ENCODE measurements at regions not wholly inside any gene's neighbourhood (a gene's known extent, or its start where the extent isn't known, plus 50 kb on each side); places are given as distances from the start of the nearest gene placed in this dataset.

DNA sequence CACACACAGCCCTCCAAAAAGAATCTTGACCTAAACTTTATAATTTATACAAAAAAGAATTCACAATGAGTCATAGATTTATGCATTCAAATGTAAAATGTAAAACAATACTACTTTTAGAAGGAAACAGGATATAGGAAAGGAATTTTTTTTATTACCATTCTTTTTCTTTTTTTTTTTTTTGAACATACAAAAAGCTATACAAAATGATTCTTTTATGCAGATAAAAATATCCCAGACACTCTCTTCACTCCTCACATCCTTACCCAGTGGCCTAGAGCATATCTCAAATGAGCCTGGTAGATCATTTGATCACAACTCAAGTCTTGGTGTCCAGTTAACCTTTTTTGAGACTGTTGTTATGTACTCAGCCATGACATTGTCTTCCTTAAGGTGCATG lies 307.3 kb upstream of the KLF3 start:
- Histone ChIP-seq H3K36me3 (ENCODE audit: insufficient read depth, low read length) (no peaks in the 10 kb centered on the region), H3K79me2 (ENCODE audit: insufficient read depth, low read length) (no peaks in the 10 kb centered on the region), H4K20me1 (ENCODE audit: insufficient read depth, low read length) (no peaks in the 10 kb centered on the region), H3K27me3 (ENCODE audit: insufficient read depth, low read length) (0 out of 2 replicates have a peak, but pooled peaks cover 3% of the 10 kb centered on the region), H3K9me2 (ENCODE audit: low read depth, low read length) (no peaks in the 10 kb centered on the region), H3K27ac (ENCODE audit: low read depth, low read length, poor library complexity, severe bottlenecking) (no peak overlapping the region), H3K4me3 (ENCODE audit: low read depth, low read length, poor library complexity, severe bottlenecking) (no peak overlapping the region), H3K9ac (ENCODE audit: low read length) (no peak overlapping the region), H2AFZ (ENCODE audit: low read length) (no peak overlapping the region), H3K4me1 (ENCODE audit: insufficient read depth, low read length, severe bottlenecking) (no peaks in the 10 kb centered on the region), H3F3A (ENCODE audit: insufficient read depth, low read length) (no peaks in the 10 kb centered on the region), H3K9me3 (ENCODE audit: low read length) (no peaks in the 10 kb centered on the region), H3K4me2 (ENCODE audit: low read length) (no peak overlapping the region)
- TF ChIP-seq, protein P1, sequence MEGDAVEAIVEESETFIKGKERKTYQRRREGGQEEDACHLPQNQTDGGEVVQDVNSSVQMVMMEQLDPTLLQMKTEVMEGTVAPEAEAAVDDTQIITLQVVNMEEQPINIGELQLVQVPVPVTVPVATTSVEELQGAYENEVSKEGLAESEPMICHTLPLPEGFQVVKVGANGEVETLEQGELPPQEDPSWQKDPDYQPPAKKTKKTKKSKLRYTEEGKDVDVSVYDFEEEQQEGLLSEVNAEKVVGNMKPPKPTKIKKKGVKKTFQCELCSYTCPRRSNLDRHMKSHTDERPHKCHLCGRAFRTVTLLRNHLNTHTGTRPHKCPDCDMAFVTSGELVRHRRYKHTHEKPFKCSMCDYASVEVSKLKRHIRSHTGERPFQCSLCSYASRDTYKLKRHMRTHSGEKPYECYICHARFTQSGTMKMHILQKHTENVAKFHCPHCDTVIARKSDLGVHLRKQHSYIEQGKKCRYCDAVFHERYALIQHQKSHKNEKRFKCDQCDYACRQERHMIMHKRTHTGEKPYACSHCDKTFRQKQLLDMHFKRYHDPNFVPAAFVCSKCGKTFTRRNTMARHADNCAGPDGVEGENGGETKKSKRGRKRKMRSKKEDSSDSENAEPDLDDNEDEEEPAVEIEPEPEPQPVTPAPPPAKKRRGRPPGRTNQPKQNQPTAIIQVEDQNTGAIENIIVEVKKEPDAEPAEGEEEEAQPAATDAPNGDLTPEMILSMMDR (IDR thresholded peaks at IDR 0.05; ENCODE audit: low read length): no peak
- no peak for TF ChIP-seq EZH2 (IDR thresholded peaks at IDR 0.05; ENCODE audit: borderline replicate concordance, low read length)

DNA sequence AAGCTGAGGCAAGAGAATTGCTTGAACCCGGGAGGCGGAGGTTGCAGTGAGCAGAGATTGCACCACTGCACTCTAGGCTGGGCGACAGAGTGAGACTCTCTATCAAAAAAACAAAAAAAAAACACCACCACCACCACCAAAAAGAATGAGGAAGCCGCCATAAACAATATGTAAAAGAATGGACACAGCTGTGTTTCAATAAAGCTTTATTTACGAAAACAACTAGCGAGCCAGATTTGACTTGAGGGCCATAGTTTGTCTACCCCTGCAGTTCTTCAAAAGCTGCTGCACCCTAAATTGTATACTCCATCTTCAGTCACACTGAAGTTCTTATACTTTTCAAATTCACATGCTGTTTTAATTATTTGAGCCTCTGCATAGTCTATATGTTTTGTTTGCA lies 306.5 kb upstream of the KLF3 start:
- Histone ChIP-seq H3K9me3 (ENCODE audit: low read length) (no peaks in the 10 kb centered on the region), H3K27ac (ENCODE audit: low read depth, low read length, poor library complexity, severe bottlenecking) (no peak overlapping the region), H3K4me3 (ENCODE audit: low read depth, low read length, poor library complexity, severe bottlenecking) (no peak overlapping the region), H3K9ac (ENCODE audit: low read length) (no peak overlapping the region), H3K4me2 (ENCODE audit: low read length) (no peak overlapping the region), H3K27me3 (ENCODE audit: insufficient read depth, low read length) (0 out of 2 replicates have a peak, but pooled peaks cover 3% of the 10 kb centered on the region), H3K9me2 (ENCODE audit: low read depth, low read length) (no peaks in the 10 kb centered on the region), H3K4me1 (ENCODE audit: insufficient read depth, low read length, severe bottlenecking) (no peaks in the 10 kb centered on the region), H2AFZ (ENCODE audit: low read length) (no peak overlapping the region), H3F3A (ENCODE audit: insufficient read depth, low read length) (no peaks in the 10 kb centered on the region), H3K36me3 (ENCODE audit: insufficient read depth, low read length) (no peaks in the 10 kb centered on the region), H3K79me2 (ENCODE audit: insufficient read depth, low read length) (no peaks in the 10 kb centered on the region), H4K20me1 (ENCODE audit: insufficient read depth, low read length) (no peaks in the 10 kb centered on the region)
- TF ChIP-seq, protein P1 (IDR thresholded peaks at IDR 0.05; ENCODE audit: low read length): no peak
- TF ChIP-seq EZH2 (IDR thresholded peaks at IDR 0.05; ENCODE audit: borderline replicate concordance, low read length): no peak

DNA sequence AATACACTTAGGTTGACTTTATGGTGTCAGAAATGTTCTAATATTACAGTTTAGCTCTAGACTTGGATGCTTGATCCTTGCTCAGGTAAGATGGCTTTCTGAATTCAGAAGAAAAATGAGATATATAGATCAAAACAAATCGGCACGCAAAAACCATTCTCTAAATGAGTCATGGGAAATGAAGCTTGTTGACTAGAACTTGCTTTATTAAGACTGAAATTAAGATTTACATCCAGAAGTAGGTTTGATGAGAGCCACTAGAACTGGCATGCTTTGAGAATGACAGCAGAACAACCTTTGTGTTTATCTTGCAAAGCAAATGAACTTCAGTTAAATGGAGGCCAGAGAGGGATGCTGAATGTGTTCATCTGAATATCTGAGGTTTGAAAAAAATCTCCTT lies 304.9 kb upstream of the KLF3 start:
- Histone ChIP-seq H3K36me3 (ENCODE audit: insufficient read depth, low read length) (no peaks in the 10 kb centered on the region), H4K20me1 (ENCODE audit: insufficient read depth, low read length) (no peaks in the 10 kb centered on the region), H3F3A (ENCODE audit: insufficient read depth, low read length) (no peaks in the 10 kb centered on the region), H3K9ac (ENCODE audit: low read length) (no peak overlapping the region), H3K27me3 (ENCODE audit: insufficient read depth, low read length) (0 out of 2 replicates have a peak, but pooled peaks cover 3% of the 10 kb centered on the region), H3K9me2 (ENCODE audit: low read depth, low read length) (no peaks in the 10 kb centered on the region), H3K4me1 (ENCODE audit: insufficient read depth, low read length, severe bottlenecking) (no peaks in the 10 kb centered on the region), H3K4me3 (ENCODE audit: low read depth, low read length, poor library complexity, severe bottlenecking) (no peak overlapping the region), H3K4me2 (ENCODE audit: low read length) (no peak overlapping the region), H3K27ac (ENCODE audit: low read depth, low read length, poor library complexity, severe bottlenecking) (no peak overlapping the region), H3K79me2 (ENCODE audit: insufficient read depth, low read length) (no peaks in the 10 kb centered on the region), H3K9me3 (ENCODE audit: low read length) (no peaks in the 10 kb centered on the region), H2AFZ (ENCODE audit: low read length) (no peak overlapping the region)
- TF ChIP-seq EZH2 (IDR thresholded peaks at IDR 0.05; ENCODE audit: borderline replicate concordance, low read length): no peak

DNA sequence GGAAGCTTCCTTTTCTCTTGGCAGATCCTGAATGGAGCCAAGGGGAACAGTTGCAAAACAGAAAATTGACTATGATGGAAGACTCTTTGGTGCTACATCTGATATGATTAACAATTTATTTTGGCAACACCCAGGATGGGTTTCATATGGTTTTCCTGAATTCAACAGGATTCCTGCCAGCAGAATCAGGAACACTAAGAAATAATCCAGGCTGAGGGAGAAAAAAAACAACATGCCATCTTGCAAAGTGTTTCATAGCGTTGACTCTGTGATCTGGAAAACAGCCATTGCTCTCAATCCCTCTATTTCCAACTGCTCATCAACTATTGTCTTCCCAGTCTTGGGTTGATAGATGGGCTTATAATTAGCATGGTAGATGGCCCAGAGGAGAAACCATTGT lies 303.8 kb upstream of the KLF3 start:
- no peak overlapping the region for H3K4me2 ChIP-seq (ENCODE audit: low read length)
- no peak overlapping the region for H2AFZ ChIP-seq (ENCODE audit: low read length)
- no peaks in the 10 kb centered on the region for H4K20me1 ChIP-seq (ENCODE audit: insufficient read depth, low read length)
- no peak overlapping the region for H3K9ac ChIP-seq (ENCODE audit: low read length)
- no peaks in the 10 kb centered on the region for H3K9me2 ChIP-seq (ENCODE audit: low read depth, low read length)
- no peak overlapping the region for H3K27ac ChIP-seq (ENCODE audit: low read depth, low read length, poor library complexity, severe bottlenecking)
- 0 out of 2 replicates have a peak, but pooled peaks cover 3% of the 10 kb centered on the region for H3K27me3 ChIP-seq (ENCODE audit: insufficient read depth, low read length)
- TF ChIP-seq EZH2 (IDR thresholded peaks at IDR 0.05; ENCODE audit: borderline replicate concordance, low read length): no peak
- TF ChIP-seq, protein P1 (IDR thresholded peaks at IDR 0.05; ENCODE audit: low read length): no peak
- no peak overlapping the region for H3K4me3 ChIP-seq (ENCODE audit: low read depth, low read length, poor library complexity, severe bottlenecking)
- H3F3A ChIP-seq (ENCODE audit: insufficient read depth, low read length): no peaks in the 10 kb centered on the region
- no peaks in the 10 kb centered on the region for H3K79me2 ChIP-seq (ENCODE audit: insufficient read depth, low read length)
- H3K36me3 ChIP-seq (ENCODE audit: insufficient read depth, low read length): no peaks in the 10 kb centered on the region
- H3K9me3 ChIP-seq (ENCODE audit: low read length): no peaks in the 10 kb centered on the region
- H3K4me1 ChIP-seq (ENCODE audit: insufficient read depth, low read length, severe bottlenecking): no peaks in the 10 kb centered on the region

Data from OCI-LY1 (cell line).